Pulmonary artery endothelial cell (primary cell): ENCODE measurements at regions not wholly inside any gene's neighbourhood (a gene's known extent, or its start where the extent isn't known, plus 50 kb on each side); places are given as distances from the start of the nearest gene placed in this dataset.

Source experiments
- DNase-seq: peaks from one replicate; pipeline ENCODE4 v3.0.0-alpha.2; 2011; ENCODE audit warnings: low read depth, low spot score

DNA sequence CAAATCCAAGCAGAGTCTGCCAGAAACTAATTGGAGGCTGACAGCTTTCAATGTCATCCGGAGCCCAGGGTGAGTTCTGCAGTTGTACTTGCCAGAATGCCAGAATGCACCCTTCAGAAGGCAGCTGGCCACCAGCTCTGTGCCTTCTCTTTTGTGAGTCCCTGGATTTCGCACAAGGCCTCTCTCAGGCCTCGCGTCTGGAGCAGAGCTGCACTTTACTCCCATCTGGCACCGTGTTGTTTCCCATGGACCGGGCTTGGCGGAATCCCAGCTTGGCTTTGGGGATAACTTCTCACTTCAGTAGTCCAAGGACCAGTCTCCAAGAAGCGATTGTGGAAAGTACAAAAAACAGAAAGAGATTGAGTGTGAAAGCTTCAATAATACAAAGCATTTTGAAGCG is 451.3 kb upstream of the KIRREL3 start:
- DNase-seq = no peak

DNA sequence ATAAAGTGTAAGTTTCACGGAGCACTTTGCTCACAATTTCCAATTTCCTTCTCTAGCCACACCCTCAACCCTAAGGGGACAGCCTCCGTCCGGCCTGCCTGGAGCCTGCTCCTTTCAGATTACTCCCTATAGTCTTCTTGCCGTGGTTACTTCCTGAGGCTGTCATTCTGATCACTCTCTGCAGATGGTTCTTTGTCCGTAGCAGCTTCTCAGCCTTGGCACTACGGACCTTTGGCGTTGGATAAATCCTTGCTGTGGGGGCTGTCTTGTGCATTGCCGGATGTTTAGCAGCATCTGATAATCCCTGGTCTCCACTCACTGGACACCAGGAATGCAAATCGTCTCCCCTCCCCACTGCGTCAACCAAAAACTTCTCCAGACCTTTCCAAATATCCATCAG is 447.5 kb upstream of the KIRREL3 start:
- DNase-seq = no peak

DNA sequence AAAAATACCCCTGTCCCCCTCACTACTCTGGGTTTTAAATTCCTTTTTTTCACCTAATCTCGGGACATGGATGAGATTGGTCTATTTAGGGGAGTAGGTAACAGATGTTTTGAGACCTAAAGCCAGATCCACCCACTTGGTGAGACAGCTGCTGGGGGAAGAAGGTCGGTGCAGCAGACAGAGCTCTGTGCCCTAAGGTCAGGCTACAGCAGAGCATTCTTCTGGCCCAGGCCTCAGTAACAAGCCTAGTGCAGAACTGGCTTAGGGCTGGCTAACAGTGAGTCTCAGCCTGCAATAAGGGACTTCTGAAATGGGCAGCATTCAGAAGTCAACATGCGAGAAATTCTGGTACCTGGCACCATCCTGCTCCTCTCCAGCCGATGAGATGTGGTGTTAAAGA is 444.9 kb upstream of the KIRREL3 start:
- no peak for DNase-seq

DNA sequence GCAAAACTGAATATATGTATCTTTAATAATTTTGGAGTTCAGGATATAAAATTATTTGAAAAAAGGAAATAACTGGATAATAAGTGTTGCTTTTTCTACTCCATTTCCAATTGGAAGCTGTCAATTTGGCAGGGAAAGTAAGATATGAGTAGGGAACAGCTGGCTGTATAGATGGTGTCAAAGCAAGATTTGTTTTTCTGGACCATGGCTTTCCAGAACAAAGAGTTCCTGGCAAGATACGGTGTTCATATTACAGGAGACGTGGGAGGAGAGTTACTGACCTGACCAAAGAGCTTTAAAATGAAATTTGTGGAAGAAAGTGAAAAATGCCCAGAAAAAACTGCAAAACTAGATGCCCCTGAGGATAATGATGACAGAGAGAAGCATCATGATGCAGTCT is 442.7 kb upstream of the KIRREL3 start:
- DNase-seq = no peak

DNA sequence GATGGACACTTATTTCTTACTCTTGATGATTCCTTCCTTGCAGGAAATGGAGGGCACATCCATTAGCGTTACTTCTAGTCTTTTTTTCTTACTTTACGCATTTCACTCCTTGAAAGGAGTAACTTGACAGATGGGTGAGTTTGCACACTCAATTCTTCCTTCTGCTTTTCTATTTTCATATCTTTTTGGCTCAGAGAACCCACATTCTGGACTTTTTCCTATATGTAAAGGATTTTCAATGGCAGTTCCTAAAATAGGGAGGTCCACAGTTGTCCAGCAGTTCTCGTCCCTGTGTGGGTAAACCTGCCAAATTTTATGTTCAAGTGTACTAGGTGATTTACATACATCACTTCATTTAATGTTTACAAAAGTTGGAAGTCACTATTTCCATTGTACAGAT is 440.0 kb upstream of the KIRREL3 start:
- no peak for DNase-seq

DNA sequence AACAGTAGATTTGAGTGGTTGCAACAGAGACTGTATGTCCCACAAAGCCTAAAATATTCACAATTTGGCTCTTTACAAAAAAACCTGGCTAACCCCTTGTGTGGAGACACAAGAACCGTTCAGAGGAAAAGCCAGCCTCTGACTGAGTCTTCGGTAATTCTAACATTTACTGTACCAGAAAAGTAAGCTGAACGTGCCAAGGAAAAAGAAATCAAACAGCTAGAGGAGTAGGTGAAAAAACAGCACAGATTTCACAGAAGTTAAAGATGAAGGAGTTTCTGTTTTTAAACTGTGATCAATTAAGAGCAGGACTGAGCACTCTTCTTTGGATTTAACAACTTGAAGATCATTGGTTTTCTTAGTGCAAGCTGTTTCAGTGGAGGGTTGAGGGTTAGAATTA is 424.7 kb upstream of the KIRREL3 start:
- no peak for DNase-seq

DNA sequence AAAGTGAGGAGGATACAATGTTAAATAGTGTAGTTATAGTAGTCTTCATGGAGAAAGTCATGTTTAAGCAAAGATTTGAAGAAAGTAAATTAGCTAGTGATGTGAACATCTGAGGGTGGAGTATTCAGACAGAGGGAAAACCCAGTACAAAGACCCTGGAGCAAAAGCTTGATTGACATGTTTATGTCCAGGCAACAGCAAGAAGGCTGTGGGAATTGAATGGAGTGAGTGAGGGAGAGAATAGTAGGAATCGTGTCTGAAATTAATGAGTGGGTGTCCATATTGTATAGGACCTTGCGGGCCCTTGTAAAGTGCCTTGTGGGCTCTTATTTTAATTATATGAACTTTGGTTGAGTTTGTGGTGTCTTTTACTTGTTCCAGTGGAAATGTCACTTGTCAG is 424.1 kb upstream of the KIRREL3 start:
- no peak for DNase-seq

DNA sequence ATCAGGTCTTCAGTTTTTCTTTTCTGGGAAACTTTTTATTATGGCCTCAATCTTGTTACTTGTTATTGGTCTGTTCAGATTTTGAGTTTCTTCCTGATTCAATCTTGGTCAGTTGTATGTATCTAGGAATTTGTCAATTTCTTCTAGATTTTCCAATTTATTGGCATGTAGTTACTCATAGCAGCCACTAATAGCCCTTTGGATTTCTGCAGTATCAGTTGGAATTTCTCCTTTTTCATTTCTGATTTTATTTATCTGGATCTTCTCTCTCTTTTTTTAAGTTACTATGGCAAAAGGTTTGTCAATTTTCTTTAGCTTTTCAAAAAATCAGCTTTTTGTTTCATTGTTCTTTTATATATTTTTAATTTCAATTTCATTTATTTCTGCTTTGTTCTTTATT is 419.6 kb upstream of the KIRREL3 start:
- DNase-seq = no peak

DNA sequence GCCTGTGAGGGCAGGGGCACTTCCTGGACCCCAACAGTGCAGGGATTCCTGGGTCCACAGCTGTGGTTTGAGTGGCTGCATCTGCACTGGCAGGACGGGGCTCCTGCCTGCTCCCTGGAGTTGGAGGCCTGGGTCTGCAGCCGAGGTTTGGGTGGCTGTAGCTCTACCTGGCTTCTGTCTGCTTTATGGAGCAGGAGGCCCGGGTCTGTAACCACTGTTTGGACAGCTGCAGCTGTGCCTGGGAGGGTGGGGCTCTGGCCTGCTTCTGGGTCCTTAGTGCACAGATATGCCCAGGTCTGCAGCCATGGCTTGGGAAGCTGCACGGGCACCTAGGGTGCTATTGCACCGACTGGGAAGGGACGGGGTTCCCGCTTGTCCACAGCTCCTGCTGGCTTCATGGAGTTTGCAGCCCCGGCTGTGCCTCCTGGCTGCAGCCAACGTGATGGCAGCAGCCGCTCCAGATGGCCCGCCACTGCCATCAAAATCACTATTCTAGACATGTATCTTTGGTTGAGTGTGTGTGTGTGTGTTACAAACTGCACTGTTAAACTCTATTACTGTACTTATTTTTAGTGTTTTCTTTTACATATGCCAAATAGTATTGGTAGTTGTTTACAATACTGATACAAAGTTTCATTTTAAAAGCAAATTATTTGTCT is 412.3 kb upstream of the KIRREL3 start:
- no peak for DNase-seq

DNA sequence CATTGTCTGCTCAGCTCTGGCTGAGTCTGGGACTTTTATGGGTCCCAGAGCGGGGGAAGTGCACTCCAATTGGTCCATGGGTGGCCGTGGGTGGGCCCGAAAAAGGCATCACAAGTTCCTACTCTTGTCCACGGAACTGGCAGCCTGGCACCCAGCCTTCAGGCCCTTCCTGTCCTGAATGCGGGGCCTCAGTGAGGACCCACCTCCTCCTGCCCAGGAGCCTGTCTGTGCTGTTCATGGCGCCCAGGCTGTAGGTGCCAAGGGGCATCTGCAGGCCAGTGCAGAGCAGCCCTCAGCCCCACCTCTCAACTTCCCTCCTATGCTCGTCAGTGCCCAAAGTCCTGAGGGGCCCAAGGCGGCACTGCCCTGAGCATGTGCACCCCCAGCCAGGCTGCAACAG is 411.7 kb upstream of the KIRREL3 start:
- no peak for DNase-seq

DNA sequence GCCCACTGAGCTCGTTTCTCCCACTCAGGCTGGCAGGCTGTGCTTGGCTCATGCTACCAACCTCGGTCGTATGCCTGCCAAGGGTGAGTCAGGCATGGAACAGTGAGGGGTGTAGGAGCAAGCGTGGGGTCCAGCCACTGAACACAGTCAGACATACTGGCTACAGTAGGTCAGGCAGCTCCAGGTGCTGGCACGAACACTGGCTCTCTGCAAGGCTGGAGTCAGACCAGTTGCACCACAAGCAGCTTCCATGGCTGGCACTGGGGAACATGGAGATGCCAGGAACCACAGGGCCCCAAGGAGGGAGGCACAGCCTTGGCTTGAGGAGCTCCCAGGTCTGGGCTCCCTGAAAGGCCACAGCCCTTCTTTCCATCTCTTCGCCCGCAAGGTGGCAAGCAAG is 410.7 kb upstream of the KIRREL3 start:
- no peak for DNase-seq

DNA sequence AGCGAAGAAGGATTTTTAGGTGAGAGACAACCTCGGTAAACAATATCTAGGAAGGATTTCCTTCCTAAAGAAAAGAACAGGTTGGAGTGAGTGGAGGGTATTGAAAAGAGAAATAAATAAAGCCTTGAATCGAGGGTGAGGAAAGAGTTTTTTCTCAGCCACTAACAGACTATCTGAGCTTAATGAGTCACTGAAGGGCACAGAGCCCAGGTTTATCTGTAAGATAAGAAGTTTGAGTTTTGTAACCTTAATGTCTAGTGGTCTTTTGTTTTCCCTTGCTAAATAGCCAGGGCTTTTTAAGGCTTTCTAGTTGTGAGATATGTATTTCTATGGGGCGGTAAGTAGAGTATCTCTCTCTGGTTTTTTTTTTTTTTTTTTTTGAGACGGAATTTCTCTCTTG is 394.5 kb upstream of the KIRREL3 start:
- DNase-seq = no peak

DNA sequence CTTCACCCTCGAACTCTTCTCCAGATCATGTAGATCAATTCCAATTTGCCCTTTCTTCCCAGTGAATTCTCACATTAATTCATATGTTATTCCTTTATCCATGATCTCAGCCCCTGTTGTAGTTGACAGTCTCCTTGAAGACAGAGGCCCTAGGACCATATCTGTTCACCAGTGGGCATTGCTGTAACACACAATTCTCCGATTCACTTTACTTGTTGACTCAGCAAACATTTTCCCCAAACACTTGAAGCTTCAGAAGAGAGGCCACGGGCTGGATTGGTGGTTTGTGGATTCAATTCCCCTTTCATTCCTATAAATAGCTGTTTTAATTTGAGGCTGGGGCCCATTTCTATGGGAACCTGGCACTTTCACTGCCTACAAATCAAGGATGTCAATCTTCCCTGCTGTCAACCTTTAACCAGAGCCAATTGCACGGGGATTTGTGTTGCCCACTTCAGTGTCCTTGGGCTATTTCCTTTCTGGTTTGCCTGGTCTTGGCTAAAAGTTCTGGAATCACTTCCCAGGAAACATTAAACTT is 393.0 kb upstream of the KIRREL3 start:
- no peak for DNase-seq

DNA sequence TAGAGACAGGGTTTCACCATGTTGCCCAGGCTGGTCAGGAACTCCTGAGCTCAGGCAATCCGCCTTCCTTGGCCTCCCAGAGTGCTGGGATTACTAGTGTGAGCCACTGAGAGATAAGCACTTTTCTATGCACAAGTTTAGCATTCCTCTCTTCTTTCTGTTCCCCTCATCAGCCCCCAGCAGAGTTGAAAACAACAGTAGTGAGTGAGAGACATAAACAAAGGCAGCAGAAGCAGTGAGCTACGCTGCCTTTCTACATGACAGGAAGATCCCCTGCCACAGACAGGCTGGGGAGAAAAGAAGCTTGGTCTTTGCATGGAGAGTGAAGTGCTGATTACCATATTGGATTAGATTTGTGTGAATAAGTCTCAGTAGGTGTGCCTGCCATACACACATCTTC is 392.0 kb upstream of the KIRREL3 start:
- no peak for DNase-seq

DNA sequence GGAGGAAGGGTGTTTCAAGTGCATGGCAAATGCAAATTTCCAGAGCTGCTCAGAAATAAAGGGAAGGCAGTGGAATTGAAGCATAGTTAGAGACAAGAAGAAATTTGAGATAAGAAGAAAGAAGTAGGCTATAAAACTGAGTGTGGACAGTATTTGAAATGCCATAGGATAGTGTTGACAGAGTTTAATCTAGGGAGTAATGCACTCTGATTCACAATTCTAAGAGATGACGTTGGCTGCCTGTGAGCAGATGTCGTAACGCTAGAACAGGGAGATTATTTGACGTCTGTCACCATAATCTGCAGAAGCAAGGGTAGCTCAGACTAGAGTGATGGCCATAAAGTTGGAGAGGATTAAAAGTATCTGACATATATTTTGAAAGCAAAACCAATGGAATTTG is 389.9 kb upstream of the KIRREL3 start:
- no peak for DNase-seq

DNA sequence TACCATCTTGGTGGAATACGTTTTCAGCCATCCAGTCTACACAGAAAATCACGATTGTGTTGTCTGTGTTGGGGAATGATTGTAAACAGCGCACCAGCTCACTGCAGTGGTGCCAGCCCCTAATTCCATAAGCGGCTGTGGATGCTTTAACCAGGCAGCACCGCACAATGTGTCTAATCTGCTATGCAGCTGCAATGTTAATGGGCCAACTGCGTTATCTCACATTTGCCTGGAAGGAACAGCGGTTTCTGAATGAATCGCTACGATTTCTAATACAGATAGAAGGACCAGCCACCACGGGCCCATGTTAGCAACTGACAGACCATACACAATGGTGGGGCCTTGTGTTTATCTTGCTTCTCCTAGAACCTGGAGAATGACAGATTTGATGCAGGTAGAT is 384.5 kb upstream of the KIRREL3 start:
- no peak for DNase-seq

DNA sequence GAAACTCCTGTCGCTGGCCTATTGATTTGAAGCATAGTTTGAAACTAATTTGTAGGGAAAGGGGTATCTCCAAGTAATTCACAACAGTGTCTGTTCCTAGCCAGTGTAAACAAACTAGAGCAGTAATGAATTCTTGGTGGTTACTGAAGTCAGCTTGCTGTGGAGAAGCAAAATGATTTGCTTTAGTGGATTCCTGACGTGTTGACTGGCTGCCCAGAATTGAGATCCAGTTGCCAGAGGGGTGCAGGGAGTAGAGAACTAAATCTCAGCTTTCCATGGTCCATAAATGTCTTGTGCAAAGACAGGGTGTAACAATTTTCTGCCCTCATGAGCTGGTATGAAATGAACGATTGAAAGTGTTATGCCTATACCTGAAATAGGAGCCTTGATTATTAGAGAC is 382.5 kb upstream of the KIRREL3 start:
- no peak for DNase-seq

DNA sequence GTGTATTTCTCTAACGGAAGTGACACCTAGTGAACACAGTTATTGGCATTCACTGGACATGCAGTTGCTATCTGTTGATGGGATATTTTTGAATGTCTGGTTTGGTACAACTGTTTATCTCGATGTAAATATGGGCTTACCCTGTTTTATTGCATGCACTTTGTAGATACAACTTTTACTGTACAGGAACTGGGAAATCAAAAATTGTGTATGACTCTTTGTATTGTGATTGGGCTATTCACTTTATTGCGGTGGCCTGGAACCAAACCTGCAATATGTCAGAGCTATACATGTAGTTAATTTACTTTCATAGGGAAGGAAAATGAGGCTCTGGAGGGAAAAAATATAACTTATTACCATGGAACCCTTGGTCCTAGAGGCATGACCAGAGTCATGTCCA is 380.7 kb upstream of the KIRREL3 start:
- no peak for DNase-seq

DNA sequence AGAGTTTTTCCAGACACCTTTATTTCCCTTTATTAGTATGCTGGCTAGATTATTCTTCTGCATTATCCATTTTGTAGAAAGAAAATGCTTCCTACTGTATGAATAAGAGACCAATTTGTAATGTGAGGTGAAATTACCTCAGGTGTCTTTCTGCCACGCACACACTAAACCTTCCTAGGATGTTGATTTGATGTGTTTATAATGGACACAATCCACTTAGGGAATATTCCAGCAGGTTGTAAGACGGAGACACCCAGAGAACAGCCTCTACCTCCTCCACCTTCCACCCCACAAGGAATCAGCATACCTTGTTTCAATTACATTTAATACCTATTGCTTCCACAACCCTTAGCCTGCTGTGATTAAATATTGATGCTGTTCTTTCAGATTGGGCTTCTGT is 379.1 kb upstream of the KIRREL3 start:
- no peak for DNase-seq

DNA sequence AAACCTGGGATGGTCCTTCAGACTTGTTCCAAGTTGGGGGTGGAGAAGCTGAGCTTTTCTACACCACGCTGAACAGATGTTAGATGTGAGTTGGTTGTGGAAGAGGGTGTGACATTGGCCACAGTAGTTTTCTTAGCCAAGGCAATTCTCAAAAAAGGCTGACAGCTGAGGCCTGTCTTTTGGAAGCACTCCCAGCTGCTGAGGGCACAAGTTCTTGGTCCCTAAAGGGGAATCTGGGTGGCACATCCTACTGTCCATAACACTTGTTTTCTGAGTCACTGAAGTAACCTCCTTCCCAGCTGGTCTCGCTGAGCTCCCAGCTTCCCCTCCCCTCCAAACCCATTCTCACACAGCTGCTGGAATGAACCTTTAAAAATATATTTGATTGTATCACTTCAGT is 375.7 kb upstream of the KIRREL3 start:
- no peak for DNase-seq

DNA sequence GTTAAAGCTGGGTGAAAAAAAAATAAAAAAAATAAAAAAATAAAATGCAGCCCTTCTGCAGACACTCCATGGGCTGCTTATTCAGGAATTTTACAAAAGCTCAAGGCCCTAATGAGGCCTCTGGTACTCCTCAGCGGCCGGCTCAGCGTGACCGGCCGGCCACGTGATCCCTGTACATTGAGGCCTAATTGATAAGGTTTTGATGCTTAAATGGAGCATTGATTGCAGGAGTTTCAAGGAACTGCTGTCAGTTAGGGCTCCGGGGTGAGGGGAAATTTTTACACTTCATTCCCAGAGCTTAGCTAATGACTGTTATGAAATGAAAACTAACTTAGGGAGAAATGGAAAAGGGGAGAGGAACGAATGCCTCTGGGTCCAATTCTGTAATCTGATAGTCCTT is 368.8 kb upstream of the KIRREL3 start:
- no peak for DNase-seq

DNA sequence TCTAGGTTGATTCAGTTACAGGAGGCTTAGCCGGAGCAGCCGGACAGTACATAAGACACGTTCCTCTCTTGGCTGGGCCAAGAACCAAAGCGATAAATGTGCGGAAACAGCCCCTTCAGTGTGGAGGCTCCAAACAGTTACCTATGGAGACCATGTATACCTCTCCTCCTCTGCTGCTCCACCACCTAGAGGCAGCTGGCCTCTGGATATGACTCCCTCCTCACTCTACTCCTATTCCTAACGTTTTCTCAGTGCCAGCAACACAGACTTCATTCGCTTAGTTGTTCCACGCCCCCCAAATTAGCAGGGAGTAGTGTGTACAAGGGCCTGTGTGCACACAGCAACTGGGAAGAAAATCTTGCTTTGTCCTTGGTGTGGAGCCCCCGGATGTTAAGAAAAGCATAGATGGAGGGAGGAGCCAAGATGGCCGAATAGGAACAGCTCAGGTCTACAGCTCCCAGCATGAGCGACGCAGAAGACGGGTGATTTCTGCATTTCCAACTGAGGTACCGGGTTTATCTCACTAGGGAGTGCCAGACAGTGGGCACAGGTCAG is 362.3 kb upstream of the KIRREL3 start:
- DNase-seq = no peak

DNA sequence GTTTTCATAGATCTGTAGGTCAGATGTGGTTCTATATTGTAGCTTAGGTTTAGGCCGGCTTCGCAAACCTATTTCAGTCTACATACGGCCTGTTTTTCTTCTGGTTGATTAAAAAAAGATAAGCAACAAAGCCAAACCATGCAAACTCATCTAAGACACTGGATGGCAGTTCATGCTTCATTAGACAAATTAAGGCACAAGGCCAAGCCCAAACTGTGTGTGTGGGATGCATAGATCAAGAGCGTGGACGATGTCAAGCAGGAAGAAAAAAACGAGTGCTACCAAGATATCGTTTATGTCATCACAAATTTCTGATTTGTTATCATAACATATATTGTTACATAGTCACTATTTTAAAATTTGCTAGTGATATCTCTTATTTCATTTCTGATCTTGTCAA is 357.6 kb upstream of the KIRREL3 start:
- no peak for DNase-seq

DNA sequence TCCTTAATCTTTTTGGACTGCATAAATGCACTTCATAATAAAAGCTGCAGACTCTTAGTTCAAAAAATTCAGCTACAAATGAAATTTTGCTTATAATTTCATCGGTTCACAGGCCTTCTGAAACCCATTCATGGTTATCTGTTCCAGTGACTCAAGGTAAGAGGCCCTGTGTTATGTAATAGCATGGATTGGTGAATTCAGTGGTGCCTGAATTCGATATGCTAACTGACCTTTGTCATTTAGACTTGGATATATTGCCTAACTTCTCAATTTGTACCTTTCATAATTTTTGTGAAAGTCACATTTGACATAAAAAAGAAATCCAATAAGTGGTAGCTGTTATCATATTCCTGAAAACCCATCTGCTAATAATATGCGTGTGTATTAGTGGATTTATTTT is 349.9 kb upstream of the KIRREL3 start:
- DNase-seq = no peak
